ENCODE measurements at regions not wholly inside any gene's neighbourhood (a gene's known extent, or its start where the extent isn't known, plus 50 kb on each side); places are given as distances from the start of the nearest gene placed in this dataset.

- Histone ChIP-seq H3K4me1 (ENCODE audit: control insufficient read depth, extremely low read depth, insufficient read depth, low read length) (no peaks in the 10 kb centered on the region), H3K79me2 (ENCODE audit: control insufficient read depth, insufficient read depth, low read length) (no peaks in the 10 kb centered on the region), H3K9ac (ENCODE audit: insufficient read depth, low read length) (no peak overlapping the region), H3K27me3 (ENCODE audit: control insufficient read depth, insufficient read depth, low read length) (no peaks in the 10 kb centered on the region), H3K4me3 (replicated peaks in 1 of 4; ENCODE audit: control extremely low read depth in 1 of 4, insufficient read depth in 1 of 4, low read depth in 3 of 4, low read length in 4 of 4) (no peak overlapping the region), H2AFZ (ENCODE audit: low read length) (no peak overlapping the region), H3K36me3 (ENCODE audit: control insufficient read depth, insufficient read depth, low read length) (no peaks in the 10 kb centered on the region), H3K9me3 (ENCODE audit: control insufficient read depth, insufficient read depth, low read depth, low read length) (no peaks in the 10 kb centered on the region), H3K4me2 (ENCODE audit: extremely low read depth, insufficient read depth, low read length) (no peak overlapping the region), H4K20me1 (ENCODE audit: control insufficient read depth, extremely low read depth, insufficient read depth, low read length) (no peaks in the 10 kb centered on the region), H3K27ac (ENCODE audit: insufficient read depth, low read length) (no peak overlapping the region)
- TF ChIP-seq EZH2 (IDR thresholded peaks at IDR 0.05; ENCODE audit: low read length, missing control alignments) (no peak), CTCF (conservative IDR thresholded peaks at IDR 0.05 in 1 of 2, IDR thresholded peaks at IDR 0.05 in 1 of 2; ENCODE audit: low read depth in 1 of 2, low read length in 2 of 2) (no peak)
- no peak for DNase-seq (ENCODE audit: low read depth in 2 of 2)
Measured at GRCh38 chr3:1969281-1969680, 129.4 kb upstream of the CNTN4 start.

- Histone ChIP-seq H3K4me1 (ENCODE audit: control insufficient read depth, extremely low read depth, insufficient read depth, low read length) (no peaks in the 10 kb centered on the region), H2AFZ (ENCODE audit: low read length) (no peak overlapping the region), H3K36me3 (ENCODE audit: control insufficient read depth, insufficient read depth, low read length) (no peaks in the 10 kb centered on the region), H3K27me3 (ENCODE audit: control insufficient read depth, insufficient read depth, low read length) (no peaks in the 10 kb centered on the region), H3K9me3 (ENCODE audit: control insufficient read depth, insufficient read depth, low read depth, low read length) (no peaks in the 10 kb centered on the region), H3K27ac (ENCODE audit: insufficient read depth, low read length) (no peak overlapping the region), H4K20me1 (ENCODE audit: control insufficient read depth, extremely low read depth, insufficient read depth, low read length) (no peaks in the 10 kb centered on the region), H3K4me2 (ENCODE audit: extremely low read depth, insufficient read depth, low read length) (no peak overlapping the region), H3K4me3 (replicated peaks in 1 of 4; ENCODE audit: control extremely low read depth in 1 of 4, insufficient read depth in 1 of 4, low read depth in 3 of 4, low read length in 4 of 4) (no peak overlapping the region), H3K79me2 (ENCODE audit: control insufficient read depth, insufficient read depth, low read length) (no peaks in the 10 kb centered on the region), H3K9ac (ENCODE audit: insufficient read depth, low read length) (no peak overlapping the region)
- DNase-seq (ENCODE audit: low read depth in 2 of 2): peak in 1 of 2 donors; percentile 56
- TF ChIP-seq EZH2 (IDR thresholded peaks at IDR 0.05; ENCODE audit: low read length, missing control alignments) (no peak), CTCF (conservative IDR thresholded peaks at IDR 0.05 in 1 of 2, IDR thresholded peaks at IDR 0.05 in 1 of 2; ENCODE audit: low read depth in 1 of 2, low read length in 2 of 2) (no peak)
Measured at GRCh38 chr3:1971780-1972179, 126.9 kb upstream of the CNTN4 start.

- no peaks in the 10 kb centered on the region for H3K36me3 ChIP-seq (ENCODE audit: control insufficient read depth, insufficient read depth, low read length)
- H3K27me3 ChIP-seq (ENCODE audit: control insufficient read depth, insufficient read depth, low read length): no peaks in the 10 kb centered on the region
- H2AFZ ChIP-seq (ENCODE audit: low read length): no peak overlapping the region
- no peaks in the 10 kb centered on the region for H3K4me1 ChIP-seq (ENCODE audit: control insufficient read depth, extremely low read depth, insufficient read depth, low read length)
- H4K20me1 ChIP-seq (ENCODE audit: control insufficient read depth, extremely low read depth, insufficient read depth, low read length): no peaks in the 10 kb centered on the region
- no peak overlapping the region for H3K4me2 ChIP-seq (ENCODE audit: extremely low read depth, insufficient read depth, low read length)
- H3K79me2 ChIP-seq (ENCODE audit: control insufficient read depth, insufficient read depth, low read length): no peaks in the 10 kb centered on the region
- no peak for TF ChIP-seq EZH2 (IDR thresholded peaks at IDR 0.05; ENCODE audit: low read length, missing control alignments)
- TF ChIP-seq CTCF (conservative IDR thresholded peaks at IDR 0.05 in 1 of 2, IDR thresholded peaks at IDR 0.05 in 1 of 2; ENCODE audit: low read depth in 1 of 2, low read length in 2 of 2): no peak
- H3K9ac ChIP-seq (ENCODE audit: insufficient read depth, low read length): no peak overlapping the region
- H3K4me3 ChIP-seq (replicated peaks in 1 of 4; ENCODE audit: control extremely low read depth in 1 of 4, insufficient read depth in 1 of 4, low read depth in 3 of 4, low read length in 4 of 4): no peak overlapping the region
- H3K9me3 ChIP-seq (ENCODE audit: control insufficient read depth, insufficient read depth, low read depth, low read length): no peaks in the 10 kb centered on the region
- DNase-seq (ENCODE audit: low read depth in 2 of 2): no peak
- no peak overlapping the region for H3K27ac ChIP-seq (ENCODE audit: insufficient read depth, low read length)
Measured at GRCh38 chr3:1979961-1980615, 118.6 kb upstream of the CNTN4 start.

All from fibroblast of lung (primary cell).